ENCODE measurements at regions not wholly inside any gene's neighbourhood (a gene's known extent, or its start where the extent isn't known, plus 50 kb on each side); places are given as distances from the start of the nearest gene placed in this dataset.
"Not testable (repeated sequence)": the region's sequence is repeated elsewhere in the genome, so short reads cannot be mapped to it uniquely, and the experiment has no call there.

GRCh38 chr16:50449800-50450199, 81.0 kb upstream of the BRD7 start:
- no peak for DNase-seq (ENCODE audit: low spot score)

DNA sequence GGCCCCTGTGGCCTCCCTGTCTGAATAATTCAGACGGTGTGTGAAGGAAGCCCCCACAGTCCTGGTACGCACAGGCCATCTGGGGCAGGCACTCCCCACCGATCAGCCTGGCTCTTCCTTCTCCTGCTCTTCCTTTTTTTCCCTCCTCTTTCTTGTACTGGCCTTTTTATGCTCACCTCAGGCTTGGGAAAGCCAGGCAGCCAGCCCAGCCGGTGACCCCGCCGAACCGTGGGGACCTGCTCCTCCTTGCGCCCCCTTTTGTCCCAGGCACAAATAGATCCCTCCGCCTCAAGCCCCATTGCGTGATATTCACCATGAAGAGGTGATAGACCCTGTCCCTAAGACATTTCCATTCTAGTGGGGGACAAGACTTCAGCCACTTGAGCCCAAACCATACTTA, 80.2 kb upstream of the BRD7 start:
- DNase-seq (ENCODE audit: low spot score), result no peak

GRCh38 chr16:50448522-50448921, 79.7 kb upstream of the BRD7 start:
- DNase-seq (ENCODE audit: low spot score), result peak; percentile 46

GRCh38 chr16:50447386-50447785, 78.6 kb upstream of the BRD7 start:
- DNase-seq (ENCODE audit: low spot score), result not testable (repeated sequence)

- no peak for DNase-seq (ENCODE audit: low spot score)
These were observed 78.1 kb upstream of the BRD7 start for GRCh38 chr16:50446861-50447260.

- DNase-seq (ENCODE audit: low spot score), result no peak
These were observed 77.1 kb upstream of the BRD7 start for GRCh38 chr16:50445621-50446555.

DNA sequence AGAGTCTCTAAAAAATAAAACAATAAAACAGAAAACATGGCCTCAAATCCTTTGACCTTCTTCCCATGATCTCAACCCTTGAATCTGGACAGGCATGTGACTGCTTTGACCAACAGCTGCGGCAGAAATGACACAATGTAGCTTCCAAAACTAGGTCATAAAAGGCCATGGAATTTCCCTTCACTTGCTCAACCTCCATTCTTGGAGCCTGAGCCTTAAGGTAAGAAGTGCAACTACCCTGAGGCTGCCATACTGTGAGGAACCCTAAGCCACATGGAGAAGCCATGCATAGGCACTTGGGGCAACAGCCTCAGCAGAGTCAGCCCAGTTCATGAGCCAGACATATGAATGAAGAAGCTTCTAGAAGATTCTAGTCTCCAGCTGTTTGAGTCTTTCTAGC, 75.7 kb upstream of the BRD7 start:
- no peak for DNase-seq (ENCODE audit: low spot score)

- DNase-seq (ENCODE audit: low spot score), result no peak
These were observed 73.4 kb upstream of the BRD7 start for GRCh38 chr16:50442221-50442620.

GRCh38 chr16:50441486-50442157, 72.8 kb upstream of the BRD7 start:
- no peak for DNase-seq (ENCODE audit: low spot score)

GRCh38 chr16:50440991-50441390, 72.2 kb upstream of the BRD7 start:
- DNase-seq (ENCODE audit: low spot score), result no peak

DNA sequence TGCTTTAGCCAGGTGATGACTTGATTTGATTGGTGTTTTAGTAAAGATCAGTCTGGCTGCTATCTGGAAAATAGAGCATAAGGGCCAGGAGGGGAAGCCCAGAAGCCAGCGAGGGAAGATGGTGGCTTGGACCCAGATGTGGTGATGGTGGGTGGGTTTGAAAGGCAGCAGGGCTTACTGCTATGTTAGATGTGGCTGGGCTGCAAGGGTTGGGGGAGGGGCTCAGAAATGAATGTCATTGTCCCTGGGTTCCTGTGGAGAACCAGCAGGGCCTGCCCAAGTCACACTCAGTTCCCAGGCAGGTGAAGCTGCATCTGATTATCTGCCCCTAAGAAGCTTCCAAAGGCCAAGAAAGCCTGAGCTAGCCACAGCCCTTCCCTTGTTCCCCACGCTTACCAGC, 71.7 kb upstream of the BRD7 start:
- no peak for DNase-seq (ENCODE audit: low spot score)

- DNase-seq (ENCODE audit: low spot score), result no peak
These were observed 69.1 kb upstream of the BRD7 start for GRCh38 chr16:50437769-50438437.

DNA sequence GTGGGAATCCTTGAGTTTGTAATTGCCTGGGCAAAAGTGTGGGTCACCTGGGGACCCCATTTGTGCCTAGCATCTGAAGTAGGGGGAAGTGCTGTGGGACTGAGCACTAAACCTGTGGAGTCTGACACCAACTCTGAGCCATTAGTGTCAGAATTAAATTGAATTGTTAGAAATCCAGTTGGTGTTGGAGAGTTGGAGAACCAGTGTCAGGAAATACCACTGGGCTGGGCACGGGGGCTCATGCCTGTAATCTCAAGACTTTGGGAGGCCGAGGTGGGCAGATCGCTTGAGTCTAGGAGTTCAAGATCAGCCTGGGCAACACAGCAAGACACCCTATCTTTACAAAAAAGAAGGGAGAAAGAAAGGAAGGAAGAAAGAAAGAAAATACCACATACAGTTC, 67.5 kb upstream of the BRD7 start:
- DNase-seq (ENCODE audit: low spot score), result no peak

GRCh38 chr16:50434872-50435478, 66.2 kb upstream of the BRD7 start:
- no peak for DNase-seq (ENCODE audit: low spot score)

DNA sequence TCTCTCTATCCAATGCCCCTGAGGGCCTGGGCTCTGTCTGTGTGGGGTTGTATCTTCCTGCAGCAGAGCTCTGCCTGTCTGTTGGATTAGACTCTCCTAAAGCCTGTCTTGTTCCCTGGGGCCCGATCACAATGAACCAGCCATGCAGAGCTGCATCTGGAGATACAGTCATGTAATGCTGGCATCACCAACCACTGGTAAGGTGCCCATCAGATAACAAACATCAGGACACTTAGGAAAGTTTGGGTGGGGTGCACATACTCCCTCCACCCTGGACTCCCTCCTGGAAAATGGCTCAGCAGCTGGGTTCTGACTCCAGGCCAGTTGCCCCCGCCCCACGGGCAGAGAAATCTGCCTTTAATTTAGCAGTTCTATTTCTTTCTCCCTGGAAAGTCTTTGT, 61.3 kb upstream of the BRD7 start:
- DNase-seq (ENCODE audit: low spot score), result no peak

DNA sequence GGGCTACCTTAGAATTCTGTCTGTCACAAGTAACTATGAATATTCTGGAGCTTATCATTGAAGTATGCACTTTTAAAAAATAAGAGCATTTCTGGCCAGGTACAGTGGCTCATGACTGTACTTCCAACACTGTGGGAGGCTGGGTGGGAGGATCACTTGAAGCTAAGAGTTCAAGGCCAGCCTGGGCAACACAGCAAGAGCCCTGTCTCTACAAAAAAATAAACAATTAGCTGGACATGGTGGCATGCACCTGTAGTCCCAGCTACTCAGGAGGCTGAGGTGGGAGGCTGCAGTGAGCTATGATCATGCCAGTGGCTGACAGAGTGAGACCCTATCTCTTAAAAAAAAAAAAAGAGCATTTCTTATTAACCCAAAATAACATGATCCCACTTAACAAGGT, 60.0 kb upstream of the BRD7 start:
- no peak for DNase-seq (ENCODE audit: low spot score)

- DNase-seq (ENCODE audit: low spot score), result no peak
These were observed 59.3 kb upstream of the BRD7 start for GRCh38 chr16:50428116-50428515.

DNA sequence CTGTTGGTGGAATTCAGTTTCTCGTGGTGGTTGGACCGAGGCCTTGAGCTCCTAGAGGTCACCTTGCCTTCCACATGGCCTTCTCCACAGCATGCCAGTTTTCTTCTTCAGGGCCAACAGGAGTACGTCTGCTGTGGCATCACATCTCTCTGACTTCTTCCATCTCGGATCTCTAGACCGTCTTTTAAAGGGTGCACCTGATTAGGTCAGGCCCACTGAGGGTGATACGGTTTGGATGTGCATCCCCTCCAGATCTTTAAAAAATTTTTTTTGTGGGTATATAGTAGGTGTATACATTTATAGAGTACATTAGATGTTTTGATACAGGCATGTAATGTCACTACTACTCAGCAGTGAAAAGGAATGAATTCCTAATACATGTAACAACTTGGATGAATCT, 58.3 kb upstream of the BRD7 start:
- no peak for DNase-seq (ENCODE audit: low spot score)

GRCh38 chr16:50425648-50426047, 56.9 kb upstream of the BRD7 start:
- no peak for DNase-seq (ENCODE audit: low spot score)

- DNase-seq (ENCODE audit: low spot score), result no peak
These were observed 56.3 kb upstream of the BRD7 start for GRCh38 chr16:50425044-50425443.

GRCh38 chr16:50422926-50423325, 54.1 kb upstream of the BRD7 start:
- DNase-seq (ENCODE audit: low spot score), result no peak

DNA sequence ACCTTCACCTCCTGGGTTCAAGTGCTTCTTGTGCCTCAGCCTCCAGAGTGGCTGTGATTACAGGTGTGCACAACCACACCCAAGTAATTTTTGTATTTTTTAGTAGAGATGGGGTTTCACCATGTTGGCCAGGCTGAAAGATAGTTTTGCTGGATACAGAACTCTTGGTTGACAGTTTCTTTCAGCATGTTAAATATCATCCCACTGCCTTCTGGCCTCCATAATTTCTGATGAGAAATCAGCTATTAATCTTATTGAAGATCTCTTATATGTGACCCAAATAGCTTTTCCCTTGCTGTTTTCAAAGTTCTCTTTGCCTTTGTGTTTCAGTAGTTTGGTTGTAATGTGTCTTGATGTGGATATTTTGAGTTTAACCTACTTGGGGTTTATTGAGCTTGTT, 50.3 kb upstream of the BRD7 start:
- peak; percentile 31 for DNase-seq (ENCODE audit: low spot score)

Measured in SW480 (cell line).